H1 (cell line): ENCODE measurements at regions not wholly inside any gene's neighbourhood (a gene's known extent, or its start where the extent isn't known, plus 50 kb on each side); places are given as distances from the start of the nearest gene placed in this dataset.

Source experiments
- CTCF ChIA-PET: fragments of 300-600 bp; sonication (Branson Sonifier 250); formaldehyde crosslinking; loops from one replicate; lab custom pipeline; 2021; ENCODE audit not compliant: partially characterized antibody; lab: Charles Lee
- POLR2A ChIA-PET: fragments of 300-600 bp; sonication (Branson Sonifier 250); formaldehyde crosslinking; loops from one replicate; lab custom pipeline; 2021; ENCODE audit warnings: inconsistent platforms; ENCODE audit not compliant: partially characterized antibody; lab: Charles Lee
- DNase-seq, 2 experiments: peaks; one replicate each; pipeline versions ENCODE4 v3.0.0 to v3.0.0-alpha.2; 2010 to 2022; ENCODE audit warnings: low spot score in 2 of 2, low read depth in 1 of 2, mixed read lengths in 1 of 2
- FAIRE-seq: peaks from 2 replicates; lab custom pipeline; 2011; peaks lifted over from hg19 to GRCh38; lab: Jason Lieb, UNC
- H2AFZ ChIP-seq: 2 replicates; pipeline ENCODE4 v1.8.1; 2012; ENCODE audit warnings: low read length, inconsistent platforms
- H2AK5ac ChIP-seq: 2 replicates; pipeline ENCODE4 v1.6.1; 2013; ENCODE audit warnings: low read depth, low read length
- H2BK120ac ChIP-seq: replicated peaks from 2 replicates; pipeline ENCODE3; 2013; ENCODE audit warnings: low read depth, low read length, inconsistent platforms
- H2BK12ac ChIP-seq: 2 replicates; pipeline ENCODE4 v1.6.1; 2013; ENCODE audit warnings: low read depth, low read length
- H2BK15ac ChIP-seq: 2 replicates; pipeline ENCODE4 v1.6.1; 2013; ENCODE audit warnings: low read length
- H2BK20ac ChIP-seq: 2 replicates; pipeline ENCODE4 v1.6.1; 2013; ENCODE audit warnings: low read length
- H2BK5ac ChIP-seq: 2 replicates; pipeline ENCODE4 v1.6.1; 2013; ENCODE audit warnings: low read depth, low read length
- H3K14ac ChIP-seq: 2 replicates; pipeline ENCODE4 v1.6.1; 2013; ENCODE audit warnings: inconsistent platforms; ENCODE audit not compliant: insufficient read length
- H3K18ac ChIP-seq: 2 replicates; pipeline ENCODE4 v1.6.1; 2013; ENCODE audit warnings: low read length; ENCODE audit errors: extremely low read depth
- H3K23ac ChIP-seq: 2 replicates; pipeline ENCODE4 v1.6.1; 2013; ENCODE audit warnings: inconsistent platforms; ENCODE audit not compliant: insufficient read length
- H3K23me2 ChIP-seq: 2 replicates; pipeline ENCODE4 v1.6.1; 2013; ENCODE audit warnings: low read depth, low read length
- H3K27ac ChIP-seq: 2 replicates; pipeline ENCODE4 v1.6.1; 2011; ENCODE audit warnings: low read depth, low read length, inconsistent platforms
- H3K27me3 ChIP-seq, 4 experiments: replicated peaks in 1 of 4; 1 replicate in 1 of 4; 2 replicates in 3 of 4; pipeline versions ENCODE4 v1.6.1 to v1.8.1; 2011 to 2013; ENCODE audit warnings: low read length in 3 of 4, mild to moderate bottlenecking in 3 of 4, inconsistent platforms in 2 of 4, mixed read lengths in 2 of 4, moderate library complexity in 1 of 4; ENCODE audit not compliant: control insufficient read depth in 3 of 4, insufficient read depth in 3 of 4; ENCODE audit errors: extremely low read depth in 1 of 4
- H3K36me3 ChIP-seq, 4 experiments: 2 replicates each; pipeline versions ENCODE4 v1.6.1 to v1.8.1; 2011 to 2013; ENCODE audit warnings: mild to moderate bottlenecking in 4 of 4, low read length in 3 of 4, moderate library complexity in 2 of 4, control low read depth in 1 of 4, inconsistent platforms in 1 of 4; ENCODE audit not compliant: insufficient read depth in 4 of 4, control insufficient read depth in 2 of 4
- H3K4ac ChIP-seq: replicated peaks from 2 replicates; pipeline ENCODE3; 2013; ENCODE audit warnings: low read length, low read depth, mixed read lengths, inconsistent platforms; ENCODE audit not compliant: insufficient read length
- H3K4me1 ChIP-seq, 4 experiments: replicated peaks in 1 of 4; 1 replicate in 1 of 4; 2 replicates in 3 of 4; pipeline versions ENCODE4 v1.6.1 to v1.8.1; 2011 to 2013; ENCODE audit warnings: low read length in 3 of 4, inconsistent platforms in 2 of 4, mixed read lengths in 1 of 4; ENCODE audit not compliant: insufficient read depth in 4 of 4, control insufficient read depth in 3 of 4
- H3K4me2 ChIP-seq, 2 experiments: 2 replicates each; pipeline versions ENCODE4 v1.6.1 to v1.8.1; 2011 to 2013; ENCODE audit warnings: low read depth in 2 of 2, low read length in 2 of 2, control low read depth in 1 of 2, inconsistent platforms in 1 of 2, mild to moderate bottlenecking in 1 of 2; ENCODE audit not compliant: insufficient read depth in 1 of 2
- H3K4me3 ChIP-seq, 4 experiments: fragments of 200-600, 300-600 bp in 1 of 4; sonication (generic), shearing (Covaris generic), sonication (Bioruptor Twin) in 1 of 4; 2 replicates each; pipeline versions ENCODE4 v1.5.1 to v1.8.1; 2011 to 2016; ENCODE audit warnings: low read length in 4 of 4, low read depth in 3 of 4, control low read depth in 2 of 4, inconsistent platforms in 2 of 4, mild to moderate bottlenecking in 2 of 4, mixed read lengths in 1 of 4, moderate library complexity in 1 of 4; ENCODE audit not compliant: insufficient read depth in 2 of 4; ENCODE audit errors: extremely low read depth in 1 of 4
- H3K56ac ChIP-seq: replicated peaks from 2 replicates; pipeline ENCODE3; 2013; ENCODE audit warnings: low read depth, mild to moderate bottlenecking, mixed read lengths, low read length, inconsistent platforms; ENCODE audit not compliant: insufficient read length
- H3K79me1 ChIP-seq: 2 replicates; pipeline ENCODE4 v1.6.1; 2013; ENCODE audit warnings: low read depth, low read length, control low read depth
- H3K79me2 ChIP-seq, 2 experiments: 2 replicates each; pipeline versions ENCODE4 v1.6.1 to v1.8.1; 2012 to 2013; ENCODE audit warnings: low read length in 2 of 2, mild to moderate bottlenecking in 2 of 2, inconsistent platforms in 1 of 2; ENCODE audit not compliant: insufficient read depth in 2 of 2, control insufficient read depth in 1 of 2
- H3K9ac ChIP-seq, 4 experiments: replicated peaks in 1 of 4; 1 replicate in 1 of 4; 2 replicates in 3 of 4; pipeline versions ENCODE4 v1.6.1 to v1.8.1; 2011 to 2013; ENCODE audit warnings: low read depth in 3 of 4, low read length in 3 of 4, control low read depth in 2 of 4, mild to moderate bottlenecking in 2 of 4, moderate library complexity in 2 of 4, inconsistent platforms in 1 of 4; ENCODE audit errors: extremely low read depth in 1 of 4
- H3K9me3 ChIP-seq, 2 experiments: 2 replicates each; pipeline versions ENCODE4 v1.6.1 to v1.8.1; 2012 to 2013; ENCODE audit warnings: mild to moderate bottlenecking in 2 of 2, moderate library complexity in 2 of 2, control low read depth in 1 of 2, inconsistent platforms in 1 of 2, low read depth in 1 of 2, low read length in 1 of 2, mixed read lengths in 1 of 2; ENCODE audit not compliant: insufficient read depth in 2 of 2
- H4K20me1 ChIP-seq, 2 experiments: replicated peaks in 1 of 2; 2 replicates each; pipeline versions ENCODE3 to v1.8.1; 2011 to 2013; ENCODE audit warnings: inconsistent platforms in 2 of 2, low read length in 2 of 2, mild to moderate bottlenecking in 1 of 2; ENCODE audit not compliant: insufficient read depth in 2 of 2, control insufficient read depth in 1 of 2
- H4K5ac ChIP-seq: 2 replicates; pipeline ENCODE4 v1.6.1; 2013; ENCODE audit warnings: low read length, low read depth, mixed read lengths, inconsistent platforms; ENCODE audit not compliant: insufficient read length
- H4K8ac ChIP-seq: 2 replicates; pipeline ENCODE4 v1.8.0; 2013; ENCODE audit warnings: mild to moderate bottlenecking, moderate library complexity, low read length, inconsistent platforms; ENCODE audit not compliant: insufficient read depth; ENCODE audit errors: extremely low read depth
- H4K91ac ChIP-seq: replicated peaks from 2 replicates; pipeline ENCODE3; 2013; ENCODE audit warnings: low read length, mixed read lengths, inconsistent platforms; ENCODE audit not compliant: insufficient read length
- CBX5 ChIP-seq: fragments of 300-800, 300-1000 bp; sonication (generic); IDR thresholded peaks from 2 replicates; pipeline ENCODE4 v1.7.1; 2016; ENCODE audit warnings: antibody characterized with exemption, low read length, low read depth
- CHD1 ChIP-seq: IDR thresholded peaks from 2 replicates; pipeline ENCODE4 v1.6.1; 2012; ENCODE audit warnings: low read depth, low read length, improper control_type of control experiment
- CHD2 ChIP-seq: IDR thresholded peaks from 2 replicates; pipeline ENCODE4 v1.6.1; 2012; ENCODE audit warnings: low read length, improper control_type of control experiment
- FOSL1 ChIP-seq: IDR thresholded peaks from 2 replicates; pipeline ENCODE4 v1.6.1; 2011; ENCODE audit warnings: mild to moderate bottlenecking, low read depth, low read length, moderate library complexity; ENCODE audit not compliant: insufficient read depth
- KDM5A ChIP-seq: fragments of 200-600 bp; IDR thresholded peaks from 2 replicates; pipeline ENCODE4 v1.7.1; 2012; ENCODE audit warnings: mild to moderate bottlenecking, low read length, inconsistent platforms, mixed read lengths
- MAX ChIP-seq: IDR thresholded peaks from 2 replicates; pipeline ENCODE4 v1.6.1; 2012; ENCODE audit warnings: inconsistent platforms
- NANOG ChIP-seq: IDR thresholded peaks from 2 replicates; pipeline ENCODE4 v1.6.1; 2011; ENCODE audit warnings: low read length, low read depth, mild to moderate bottlenecking, inconsistent platforms; ENCODE audit not compliant: insufficient read depth, poor library complexity, severe bottlenecking
- NRF1 ChIP-seq: IDR thresholded peaks from 2 replicates; pipeline ENCODE4 v1.6.1; 2011; ENCODE audit warnings: mild to moderate bottlenecking, low read depth, low read length, improper control_type of control experiment
- POLR2AphosphoS5 ChIP-seq: IDR thresholded peaks from 2 replicates; pipeline ENCODE4 v1.6.1; 2011; ENCODE audit warnings: low read depth, low read length
- SAP30 ChIP-seq: fragments of 300-600 bp; sonication (generic); IDR thresholded peaks from 2 replicates; pipeline ENCODE4 v1.7.1; 2012; ENCODE audit warnings: low read length, moderate library complexity, mild to moderate bottlenecking, inconsistent platforms; ENCODE audit not compliant: insufficient read depth, insufficient replicate concordance
- SIRT6 ChIP-seq: IDR thresholded peaks from one replicate; pipeline ENCODE4 v1.7.1; 2012; ENCODE audit warnings: low read length, inconsistent platforms
- SIX5 ChIP-seq: IDR thresholded peaks from 2 replicates; pipeline ENCODE4 v1.6.1; 2011; ENCODE audit warnings: mild to moderate bottlenecking, low read depth, low read length
- SUZ12 ChIP-seq: fragments of 200-600 bp; sonication (generic); IDR thresholded peaks from 2 replicates; pipeline ENCODE4 v1.6.1; 2012; ENCODE audit warnings: mild to moderate bottlenecking, inconsistent platforms, low read length, moderate library complexity, mixed read lengths
- WGBS, 2 experiments: shearing (Covaris generic) in 1 of 2; methylation state at CpG; one replicate each; pipeline versions ENCODE4 v1.1.6 to v1.1.7; 2013 to 2015; ENCODE audit warnings: low lambda C conversion rate in 2 of 2, mixed read lengths in 2 of 2, inconsistent platforms in 1 of 2, low coverage in 1 of 2, missing lambda C conversion rate in 1 of 2; ENCODE audit not compliant: insufficient replicate concordance in 2 of 2, insufficient coverage in 1 of 2, insufficient read length in 1 of 2; ENCODE audit errors: extremely low coverage in 1 of 2, missing lambda C conversion rate in 1 of 2; 5-methylcytosine and 5-hydroxymethylcytosine counted together
- TF ChIP-seq, protein P1 (sequence below): IDR thresholded peaks from 2 replicates; pipeline ENCODE4 v1.6.1; 2011; ENCODE audit warnings: low read depth, mild to moderate bottlenecking, low read length; ENCODE audit not compliant: insufficient read depth

- no peak overlapping the region for H4K5ac ChIP-seq
- H3K9ac ChIP-seq, result no peak overlapping the region
- peaks cover 7 to 8% of the 10 kb centered on the region in 2 experiments; a peak in 3 of 4 replicates for H3K9me3 ChIP-seq
- H3K27ac ChIP-seq, result no peak overlapping the region
- ChIA-PET CTCF (interaction anchor here (1.4 kb wide), 1 partner anchor 10 kb away, joined by 5 read pairs; no protein-coding TSS in a partner anchor), POLR2A (interaction anchor here (0.7 kb wide), 1 partner anchor 1013 kb away, joined by 3 read pairs; no protein-coding TSS in a partner anchor)
- H2BK20ac ChIP-seq, result no peak overlapping the region
- H4K91ac ChIP-seq, result no peak overlapping the region
- no peak overlapping the region for H3K4me3 ChIP-seq
- H3K23ac ChIP-seq, result no peak overlapping the region
- no peaks in the 10 kb centered on the region for H3K36me3 ChIP-seq
- H2BK12ac ChIP-seq, result no peak overlapping the region
- no peak overlapping the region for H3K18ac ChIP-seq
- no peak overlapping the region for H3K4me2 ChIP-seq
- H2BK120ac ChIP-seq, result no peak overlapping the region
- no peak overlapping the region for H4K8ac ChIP-seq
- no peaks in the 10 kb centered on the region for H3K23me2 ChIP-seq
- no peaks in the 10 kb centered on the region for H4K20me1 ChIP-seq
- H2BK5ac ChIP-seq, result no peak overlapping the region
- WGBS, 2 experiments, result 85% methylated on average over 2 of the region's 2 CpGs; no CpG with 5 or more reads in 1 of the 2 experiments
- H3K27me3 ChIP-seq, result no peaks in the 10 kb centered on the region
- no peak overlapping the region for H3K14ac ChIP-seq
- no peak overlapping the region for H3K4ac ChIP-seq
- no peaks in the 10 kb centered on the region for H3K79me2 ChIP-seq
- DNase-seq (no peak), FAIRE-seq (no peak)
- no peaks in the 10 kb centered on the region for H3K4me1 ChIP-seq
- no peak overlapping the region for H3K56ac ChIP-seq
- no peak overlapping the region for H2BK15ac ChIP-seq
- no peak overlapping the region for H2AFZ ChIP-seq
- H2AK5ac ChIP-seq, result no peak overlapping the region
- no peaks in the 10 kb centered on the region for H3K79me1 ChIP-seq
- TF ChIP-seq SAP30 (no peak), CHD1 (no peak), KDM5A (no peak), NRF1 (no peak), SIRT6 (no peak), CHD2 (no peak), CBX5 (no peak), SIX5 (no peak), POLR2AphosphoS5 (no peak), MAX (no peak), FOSL1 (no peak), NANOG (no peak), SUZ12 (no peak)
- TF ChIP-seq, protein P1, sequence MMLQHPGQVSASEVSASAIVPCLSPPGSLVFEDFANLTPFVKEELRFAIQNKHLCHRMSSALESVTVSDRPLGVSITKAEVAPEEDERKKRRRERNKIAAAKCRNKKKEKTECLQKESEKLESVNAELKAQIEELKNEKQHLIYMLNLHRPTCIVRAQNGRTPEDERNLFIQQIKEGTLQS, result no peak
Measured at GRCh38 chr10:56943221-56943755, 582.2 kb upstream of the ZWINT start.
